Peyer's patch (tissue), 4 donors: ENCODE measurements at regions not wholly inside any gene's neighbourhood (a gene's known extent, or its start where the extent isn't known, plus 50 kb on each side); places are given as distances from the start of the nearest gene placed in this dataset.
"Not testable (repeated sequence)": the region's sequence is repeated elsewhere in the genome, so short reads cannot be mapped to it uniquely, and the experiment has no call there.

Experiments
- DNase-seq, 3 donors: peaks; one replicate each; pipeline ENCODE4 v3.0.0-alpha.2; 2017 to 2019
- H3K27ac ChIP-seq, 4 donors: fragments of 200-600 bp; sonication (generic); one replicate each; pipeline ENCODE4 v1.5.1; 2016 to 2019
- H3K27me3 ChIP-seq, 2 donors: fragments of 200-600 bp; sonication (generic); one replicate each; pipeline ENCODE4 v1.5.1; 2019
- H3K36me3 ChIP-seq, 3 donors: fragments of 200-600 bp; sonication (generic); one replicate each; pipeline ENCODE4 v1.5.1; 2016 to 2019
- H3K4me1 ChIP-seq, 4 donors: fragments of 200-600 bp; sonication (generic); one replicate each; pipeline ENCODE4 v1.5.1; 2016 to 2019
- H3K4me3 ChIP-seq, 4 donors: fragments of 200-600 bp; sonication (generic); 1 replicate in 3 of 4; 2 replicates in 1 of 4; pipeline ENCODE4 v1.5.1; 2016 to 2019; ENCODE audit warnings: mild to moderate bottlenecking in 1 of 4
- H3K9me3 ChIP-seq, 4 donors: fragments of 200-600 bp; sonication (generic); one replicate each; pipeline ENCODE4 v1.5.1; 2016 to 2019; ENCODE audit warnings: mild to moderate bottlenecking in 1 of 4
- POLR2A ChIP-seq, 2 donors: fragments of 450-650 bp; IDR thresholded peaks; one replicate each; pipeline ENCODE4 v1.5.1; 2017; ENCODE audit warnings: antibody characterized with exemption in 2 of 2, mild to moderate bottlenecking in 2 of 2, moderate library complexity in 2 of 2
- TF ChIP-seq, protein P1 (sequence below), 6 experiments: fragments of 450-650 bp in 4 of 6; fragments of 200-600 bp in 2 of 6; sonication (generic) in 1 of 6; IDR thresholded peaks; one replicate each; pipeline ENCODE4 v1.5.1; 2017 to 2019; ENCODE audit warnings: antibody characterized with exemption in 6 of 6, mild to moderate bottlenecking in 3 of 6, moderate library complexity in 1 of 6

DNA sequence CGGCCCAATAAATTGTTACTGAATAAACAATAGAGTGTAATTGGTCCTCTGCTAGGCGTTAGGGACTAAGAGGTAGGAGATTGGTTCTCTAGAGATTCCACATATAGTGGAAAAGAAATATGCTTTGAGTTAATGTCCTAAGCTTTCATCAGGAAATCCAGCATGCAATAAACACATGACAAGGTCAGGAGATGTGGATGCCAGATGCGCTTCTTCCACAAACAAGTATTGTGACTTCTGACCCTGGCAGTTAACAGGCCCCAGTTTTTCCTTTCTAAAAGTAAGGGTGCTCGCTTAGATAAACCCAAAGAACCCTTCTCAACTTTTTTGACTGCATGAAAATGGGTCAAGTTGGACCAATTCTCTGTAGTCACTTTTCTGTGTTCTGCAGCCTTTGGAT is 146.5 kb upstream of the SOX21 start:
- Histone ChIP-seq H3K4me1 (no peaks in the 10 kb centered on the region), H3K4me3 (no peak overlapping the region), H3K27ac (no peak overlapping the region), H3K9me3 (no peaks in the 10 kb centered on the region), H3K27me3 (no peaks in the 10 kb centered on the region), H3K36me3 (no peaks in the 10 kb centered on the region)
- TF ChIP-seq, protein P1, sequence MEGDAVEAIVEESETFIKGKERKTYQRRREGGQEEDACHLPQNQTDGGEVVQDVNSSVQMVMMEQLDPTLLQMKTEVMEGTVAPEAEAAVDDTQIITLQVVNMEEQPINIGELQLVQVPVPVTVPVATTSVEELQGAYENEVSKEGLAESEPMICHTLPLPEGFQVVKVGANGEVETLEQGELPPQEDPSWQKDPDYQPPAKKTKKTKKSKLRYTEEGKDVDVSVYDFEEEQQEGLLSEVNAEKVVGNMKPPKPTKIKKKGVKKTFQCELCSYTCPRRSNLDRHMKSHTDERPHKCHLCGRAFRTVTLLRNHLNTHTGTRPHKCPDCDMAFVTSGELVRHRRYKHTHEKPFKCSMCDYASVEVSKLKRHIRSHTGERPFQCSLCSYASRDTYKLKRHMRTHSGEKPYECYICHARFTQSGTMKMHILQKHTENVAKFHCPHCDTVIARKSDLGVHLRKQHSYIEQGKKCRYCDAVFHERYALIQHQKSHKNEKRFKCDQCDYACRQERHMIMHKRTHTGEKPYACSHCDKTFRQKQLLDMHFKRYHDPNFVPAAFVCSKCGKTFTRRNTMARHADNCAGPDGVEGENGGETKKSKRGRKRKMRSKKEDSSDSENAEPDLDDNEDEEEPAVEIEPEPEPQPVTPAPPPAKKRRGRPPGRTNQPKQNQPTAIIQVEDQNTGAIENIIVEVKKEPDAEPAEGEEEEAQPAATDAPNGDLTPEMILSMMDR (IDR thresholded peaks at IDR 0.05): no peak
- no peak for TF ChIP-seq POLR2A (IDR thresholded peaks at IDR 0.05)
- DNase-seq: no peak

DNA sequence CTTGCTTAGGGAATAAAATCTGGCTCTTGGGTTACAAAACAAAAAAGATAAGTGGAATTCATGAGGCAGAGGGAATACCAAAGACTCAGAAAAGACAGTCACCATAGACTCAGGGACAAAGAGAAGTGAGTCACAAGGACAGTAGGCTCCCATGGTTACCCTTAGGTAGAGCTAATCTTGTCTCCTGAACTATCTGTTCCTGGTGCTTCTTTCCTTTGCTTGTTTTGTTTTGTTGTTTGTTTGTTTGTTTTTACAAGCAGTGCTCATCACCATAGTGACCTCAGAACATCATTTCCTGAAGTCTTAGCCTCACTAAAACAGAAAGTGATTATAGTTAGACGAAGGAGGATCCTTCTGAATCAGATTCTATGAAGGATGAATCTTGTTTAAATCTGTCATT is 142.3 kb upstream of the SOX21 start:
- Histone ChIP-seq H3K27ac (no peak overlapping the region), H3K36me3 (no peaks in the 10 kb centered on the region), H3K9me3 (no peaks in the 10 kb centered on the region), H3K27me3 (no peaks in the 10 kb centered on the region), H3K4me3 (no peak overlapping the region), H3K4me1 (no peaks in the 10 kb centered on the region)
- TF ChIP-seq, protein P1 (IDR thresholded peaks at IDR 0.05): no peak
- TF ChIP-seq POLR2A (IDR thresholded peaks at IDR 0.05): no peak
- DNase-seq: no peak

DNA sequence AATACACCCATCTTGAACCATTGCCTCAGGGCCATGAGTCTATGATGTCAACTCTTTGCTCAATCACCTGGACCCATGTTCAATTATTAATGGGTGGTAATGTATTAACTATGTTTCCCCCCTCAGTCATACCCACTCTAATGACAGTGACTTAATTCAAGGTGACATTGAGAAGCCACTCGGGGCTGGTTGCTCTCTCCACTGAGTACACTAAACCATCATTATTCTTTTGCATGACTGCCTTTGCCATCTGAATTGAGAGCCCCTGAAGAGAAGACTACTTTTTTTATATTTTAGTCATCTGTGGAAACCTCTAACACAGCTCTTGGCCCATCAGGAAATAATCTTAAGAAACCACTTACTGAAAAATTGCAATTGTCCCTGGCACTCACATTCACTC is 139.2 kb upstream of the SOX21 start:
- no peak overlapping the region for H3K27ac ChIP-seq
- H3K4me3 ChIP-seq: no peak overlapping the region
- no peaks in the 10 kb centered on the region for H3K27me3 ChIP-seq
- H3K4me1 ChIP-seq: peaks cover 0 to 5% (median 0%) of the 10 kb centered on the region in 4 donors
- no peak for DNase-seq
- no peaks in the 10 kb centered on the region for H3K36me3 ChIP-seq
- TF ChIP-seq POLR2A (IDR thresholded peaks at IDR 0.05): no peak
- TF ChIP-seq, protein P1 (IDR thresholded peaks at IDR 0.05): no peak
- H3K9me3 ChIP-seq: no peaks in the 10 kb centered on the region

DNA sequence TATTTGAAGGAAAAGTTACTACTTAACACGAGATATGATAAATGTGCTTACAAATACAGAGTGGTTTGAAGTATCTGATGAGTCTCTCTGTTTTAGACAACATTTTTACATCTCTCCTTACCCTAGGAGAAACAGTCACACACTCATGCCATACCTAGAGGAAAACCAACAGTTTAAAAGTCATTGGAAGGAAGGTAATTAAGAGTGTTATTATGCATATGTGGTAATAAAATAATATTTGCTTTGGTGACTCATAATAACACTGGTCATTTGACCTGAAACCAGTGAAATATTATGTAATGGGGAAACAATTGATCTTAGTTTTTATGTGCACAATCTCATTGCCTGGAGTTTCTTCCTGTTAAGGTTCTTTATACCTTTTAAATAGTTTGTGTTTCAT is 136.9 kb upstream of the SOX21 start:
- H3K27me3 ChIP-seq: no peaks in the 10 kb centered on the region
- TF ChIP-seq, protein P1 (IDR thresholded peaks at IDR 0.05): no peak
- no peak for TF ChIP-seq POLR2A (IDR thresholded peaks at IDR 0.05)
- no peaks in the 10 kb centered on the region for H3K36me3 ChIP-seq
- DNase-seq: no peak
- peaks cover 0 to 5% (median 0%) of the 10 kb centered on the region in 4 donors for H3K4me1 ChIP-seq
- no peak overlapping the region for H3K27ac ChIP-seq
- H3K9me3 ChIP-seq: no peaks in the 10 kb centered on the region
- H3K4me3 ChIP-seq: no peak overlapping the region

DNA sequence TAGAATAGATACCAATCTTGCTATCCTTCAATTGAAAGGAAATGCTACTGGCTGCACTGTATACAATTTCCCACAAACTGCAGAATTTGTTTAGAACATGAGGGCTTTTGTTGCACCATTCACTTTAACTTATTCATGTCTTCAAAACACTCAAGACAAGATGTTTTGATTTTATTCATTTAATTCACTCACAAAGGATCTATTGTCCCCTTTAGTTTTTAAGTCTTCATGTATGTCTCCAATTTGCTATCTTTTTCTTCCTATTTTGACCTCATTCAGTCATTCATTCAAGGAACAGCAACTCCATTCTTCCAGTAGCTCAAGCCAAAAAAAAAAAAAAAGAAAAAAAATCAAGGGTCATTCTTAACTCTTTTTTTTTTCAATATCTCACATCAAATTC is 130.6 kb upstream of the SOX21 start:
- H3K36me3 ChIP-seq: no peaks in the 10 kb centered on the region
- TF ChIP-seq POLR2A (IDR thresholded peaks at IDR 0.05): no peak
- TF ChIP-seq, protein P1 (IDR thresholded peaks at IDR 0.05): no peak
- H3K27ac ChIP-seq: no peak overlapping the region

DNA sequence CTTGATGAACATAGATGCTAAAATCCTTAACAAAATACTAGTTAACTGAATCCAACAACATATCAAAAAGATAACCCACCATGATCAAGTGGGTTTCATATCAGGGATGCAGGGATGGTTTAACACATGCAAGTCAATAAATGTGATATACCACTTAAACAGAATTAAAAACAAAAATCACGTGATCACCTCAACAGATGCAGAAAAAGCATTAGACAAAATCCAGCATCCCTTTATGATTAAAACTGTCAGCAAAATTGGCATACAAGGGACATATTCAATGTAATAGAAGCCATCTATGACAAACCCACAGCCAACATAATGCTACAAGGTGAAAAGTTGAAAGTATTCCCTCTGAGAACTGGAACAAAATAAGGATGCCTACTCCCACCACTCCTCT is 124.7 kb upstream of the SOX21 start:
- not testable (repeated sequence) for H3K4me1 ChIP-seq, H3K9me3 ChIP-seq, H3K4me3 ChIP-seq, H3K27me3 ChIP-seq, DNase-seq, H3K36me3 ChIP-seq, H3K27ac ChIP-seq

More for the DNA sequence above, 130.6 kb upstream of the SOX21 start:
- no peak for DNase-seq
- H3K27me3 ChIP-seq: no peaks in the 10 kb centered on the region
- no peak overlapping the region for H3K4me3 ChIP-seq
- no peaks in the 10 kb centered on the region for H3K9me3 ChIP-seq
- no peaks in the 10 kb centered on the region for H3K4me1 ChIP-seq
